GM12878 (cell line): ENCODE measurements at regions not wholly inside any gene's neighbourhood (a gene's known extent, or its start where the extent isn't known, plus 50 kb on each side); places are given as distances from the start of the nearest gene placed in this dataset.

Experiments
- ATAC-seq: fragments of 200-7000 bp; cut with Tn5 transposase; 3 replicates; pipeline ENCODE4 v1.9.1; 2020; ENCODE audit warnings: mild to moderate bottlenecking, moderate library complexity
- BruUV-seq: library from RNA; stranded (reverse); fragments of 400-500 nt; replicated peaks from 2 replicates; lab custom pipeline; 2021; lab: Mats Ljungman, UMichigan
- CTCF ChIA-PET: fragments of 300-600 bp; sonication (Branson Sonifier 250); formaldehyde crosslinking; extraction: SDS; loops from one replicate; lab custom pipeline; 2021; ENCODE audit warnings: inconsistent platforms; lab: Yijun Ruan, JAX
- POLR2A ChIA-PET: fragments of 350-600 bp; formaldehyde crosslinking; extraction: SDS; loops from one replicate; lab custom pipeline; 2021; ENCODE audit warnings: inconsistent platforms; lab: Charles Lee
- RAD21 ChIA-PET: fragments of 300-600 bp; sonication (Branson Sonifier 250); formaldehyde crosslinking; loops from one replicate; lab custom pipeline; 2023; ENCODE audit warnings: antibody characterized with exemption; ENCODE audit not compliant: unreplicated experiment; lab: Charles Lee
- SMC1A ChIA-PET: fragments of 300-600 bp; sonication (Branson Sonifier 250); formaldehyde crosslinking; loops from one replicate; lab custom pipeline; 2023; ENCODE audit not compliant: unreplicated experiment, uncharacterized antibody; lab: Charles Lee
- DNase-seq: peaks from one replicate; pipeline ENCODE4 v3.0.0-alpha.2; 2011; ENCODE audit warnings: low read depth, low spot score
- FAIRE-seq: peaks from 3 replicates; lab custom pipeline; 2011; peaks lifted over from hg19 to GRCh38; lab: Jason Lieb, UNC
- H2AFZ ChIP-seq: 2 replicates; pipeline ENCODE4 v1.6.0; 2011; ENCODE audit warnings: low read depth, low read length, control low read depth; ENCODE audit not compliant: control insufficient read depth
- H3K27ac ChIP-seq: 2 replicates; pipeline ENCODE4 v1.5.1; 2011; ENCODE audit warnings: control low read depth; ENCODE audit not compliant: control insufficient read depth, insufficient read depth
- H3K27me3 ChIP-seq, 2 experiments: replicated peaks in 1 of 2; 2 replicates each; pipeline versions ENCODE4 v1.6.0 to v1.6.1; 2011; ENCODE audit warnings: low read length in 1 of 2; ENCODE audit not compliant: control insufficient read depth in 2 of 2, insufficient read depth in 2 of 2
- H3K36me3 ChIP-seq, 2 experiments: 2 replicates each; pipeline ENCODE4 v1.5.1; 2011; ENCODE audit warnings: low read length in 1 of 2; ENCODE audit not compliant: control insufficient read depth in 2 of 2, insufficient read depth in 2 of 2
- H3K4me1 ChIP-seq: 2 replicates; pipeline ENCODE4 v1.6.1; 2011; ENCODE audit warnings: mild to moderate bottlenecking, low read length, moderate library complexity, mixed read lengths; ENCODE audit not compliant: control insufficient read depth, insufficient read depth
- H3K4me2 ChIP-seq: 2 replicates; pipeline ENCODE4 v1.6.0; 2011; ENCODE audit warnings: control low read depth; ENCODE audit not compliant: control insufficient read depth, insufficient read depth
- H3K4me3 ChIP-seq: fragments of 200-600 bp; sonication (generic); 2 replicates; pipeline ENCODE4 v1.5.1; 2016
- H3K79me2 ChIP-seq: 2 replicates; pipeline ENCODE4 v1.6.0; 2011; ENCODE audit warnings: low read length; ENCODE audit not compliant: control insufficient read depth, insufficient read depth
- H3K9ac ChIP-seq: 2 replicates; pipeline ENCODE4 v1.8.0; 2011; ENCODE audit warnings: low read length, control low read depth, mixed read lengths; ENCODE audit not compliant: control insufficient read depth, insufficient read depth
- H3K9me3 ChIP-seq: replicated peaks from 3 replicates; pipeline ENCODE4 v1.5.1; 2011; ENCODE audit warnings: mild to moderate bottlenecking, low read length; ENCODE audit not compliant: control insufficient read depth, insufficient read depth
- H4K20me1 ChIP-seq: 2 replicates; pipeline ENCODE4 v1.6.0; 2011; ENCODE audit not compliant: control insufficient read depth, insufficient read depth
- BHLHE40 ChIP-seq, 2 experiments: fragments of 450-650 bp in 1 of 2; IDR thresholded peaks; 2 replicates each; pipeline ENCODE4 v1.6.1; 2011 to 2017; ENCODE audit warnings: low read depth in 2 of 2, borderline replicate concordance in 1 of 2, improper control_type of control experiment in 1 of 2, low read length in 1 of 2, mild to moderate bottlenecking in 1 of 2
- CHD1 ChIP-seq: IDR thresholded peaks from 2 replicates; pipeline ENCODE4 v1.6.1; 2012; ENCODE audit warnings: low read depth, low read length, improper control_type of control experiment
- FOXK2 ChIP-seq: fragments of 450-650 bp; IDR thresholded peaks from 2 replicates; pipeline ENCODE4 v1.6.1; 2017; ENCODE audit warnings: mild to moderate bottlenecking, moderate library complexity
- HDAC6 ChIP-seq: fragments of 200-600 bp; sonication (generic); IDR thresholded peaks from one replicate; pipeline ENCODE4 v1.8.0; 2017; ENCODE audit warnings: antibody characterized with exemption; ENCODE audit not compliant: unreplicated experiment
- IRF5 ChIP-seq: fragments of 450-650 bp; IDR thresholded peaks from 2 replicates; pipeline ENCODE4 v1.6.1; 2017; ENCODE audit warnings: borderline replicate concordance
- MXI1 ChIP-seq: fragments of 150-350 bp; IDR thresholded peaks from 2 replicates; pipeline ENCODE4 v1.6.1; 2011; ENCODE audit warnings: low read depth, mild to moderate bottlenecking, inconsistent platforms, low read length, improper control_type of control experiment
- NFYB ChIP-seq: IDR thresholded peaks from 2 replicates; pipeline ENCODE4 v1.6.1; 2011; ENCODE audit warnings: low read depth, mild to moderate bottlenecking, low read length, improper control_type of control experiment, moderate library complexity; ENCODE audit not compliant: insufficient read depth
- RUNX3 ChIP-seq: IDR thresholded peaks from 2 replicates; pipeline ENCODE4 v1.6.1; 2012; ENCODE audit warnings: low read length, inconsistent platforms
- SKIL ChIP-seq: fragments of 450-650 bp; IDR thresholded peaks from 2 replicates; pipeline ENCODE4 v1.6.1; 2017; ENCODE audit warnings: mild to moderate bottlenecking, low read depth, inconsistent platforms; ENCODE audit not compliant: poor library complexity, severe bottlenecking
- YBX1 ChIP-seq: fragments of 450-650 bp; IDR thresholded peaks from 2 replicates; pipeline ENCODE4 v1.6.1; 2016; ENCODE audit warnings: antibody characterized with exemption
- ZBED1 ChIP-seq: IDR thresholded peaks from 2 replicates; pipeline ENCODE4 v1.6.1; 2016; ENCODE audit warnings: borderline replicate concordance
- ZNF687 ChIP-seq: fragments of 450-650 bp; IDR thresholded peaks from 2 replicates; pipeline ENCODE4 v1.6.1; 2017; ENCODE audit warnings: mild to moderate bottlenecking, moderate library complexity
- WGBS: methylation state at CpG from one replicate; pipeline ENCODE4 v1.1.6; 2016; ENCODE audit warnings: low lambda C conversion rate; ENCODE audit not compliant: insufficient replicate concordance, insufficient coverage; ENCODE audit errors: missing lambda C conversion rate; 5-methylcytosine and 5-hydroxymethylcytosine counted together
- in situ Hi-C: fragments of 300-500 bp; cut with MboI; formaldehyde crosslinking; loops from 9 replicates; pipeline ENCODE4 v1.14.3; 2018; ENCODE audit warnings: mixed read lengths
- intact Hi-C: fragments of 100-400 bp; cut with micrococcal nuclease; formaldehyde crosslinking; loops from one replicate; pipeline ENCODE4 v1.14.2; 2022; ENCODE audit not compliant: unreplicated experiment

- no peak overlapping the region for H3K9ac ChIP-seq
- POLR2A ChIA-PET: no interaction called here
- H3K27me3 ChIP-seq: no peaks in the 10 kb centered on the region
- RAD21 ChIA-PET: no interaction called here
- intact Hi-C loops: no loop called here
- no peaks in the 10 kb centered on the region for H3K9me3 ChIP-seq
- no peak for DNase-seq
- ATAC-seq: no peak
- no peaks in the 10 kb centered on the region for H3K36me3 ChIP-seq
- H3K4me1 ChIP-seq: no peaks in the 10 kb centered on the region
- H3K27ac ChIP-seq: no peak overlapping the region
- TF ChIP-seq YBX1: no peak
- no peak for TF ChIP-seq NFYB
- TF ChIP-seq ZNF687: no peak
- no peak for TF ChIP-seq ZBED1
- no peak for TF ChIP-seq HDAC6
- TF ChIP-seq FOXK2: no peak
- no peak for TF ChIP-seq IRF5
- no peak for TF ChIP-seq CHD1
- TF ChIP-seq MXI1: no peak
- TF ChIP-seq RUNX3: no peak
- TF ChIP-seq SKIL: no peak
- no peak for TF ChIP-seq BHLHE40 (IDR thresholded peaks at IDR 0.05; ENCODE audit: borderline replicate concordance in 1 of 2, low read depth in 2 of 2, low read length in 1 of 2)
- TF ChIP-seq, all 136 proteins: peak for 0
- no peak overlapping the region for H2AFZ ChIP-seq
- CTCF ChIA-PET: no interaction called here
- H3K79me2 ChIP-seq: no peaks in the 10 kb centered on the region
- BruUV-seq: no TSS peak
- H3K4me3 ChIP-seq: no peak overlapping the region
- WGBS: 44% methylated on average over 10 of the region's 10 CpGs
- in situ Hi-C loops: no loop called here
- FAIRE-seq: no peak
- H3K4me2 ChIP-seq: no peak overlapping the region
- SMC1A ChIA-PET: interaction anchor here (1.3 kb wide), 1 partner anchor 15 kb away, joined by 3 read pairs; no protein-coding TSS in a partner anchor
- H4K20me1 ChIP-seq: no peaks in the 10 kb centered on the region
These were observed 138.8 kb upstream of the RREB1 start for GRCh38 chr6:6968731-6969552.
